ENCODE measurements at regions not wholly inside any gene's neighbourhood (a gene's known extent, or its start where the extent isn't known, plus 50 kb on each side); places are given as distances from the start of the nearest gene placed in this dataset.
A peak's percentile ranks its signal among the peaks of the same experiment; 100 is the strongest.

DNA sequence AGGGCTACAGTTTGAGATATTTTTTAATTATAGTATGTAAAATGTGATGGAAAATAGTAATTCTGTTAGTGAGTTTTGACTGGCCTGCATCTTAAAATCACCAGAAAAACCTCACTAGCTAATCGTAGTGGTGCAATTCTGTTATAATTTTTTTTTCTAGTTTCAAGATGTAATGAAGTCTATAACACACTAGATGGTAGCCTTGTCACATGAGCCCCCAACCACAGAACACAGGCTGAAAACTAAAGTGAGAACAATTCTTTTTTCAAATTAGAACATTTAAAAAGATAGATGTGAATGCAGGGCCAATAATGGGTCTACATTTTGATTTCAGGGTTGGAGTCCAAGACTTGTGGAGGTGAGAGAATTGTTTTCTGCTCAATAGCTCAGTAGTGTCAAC, 83.3 kb upstream of the KCNH8 start:
- TF ChIP-seq, protein P1, sequence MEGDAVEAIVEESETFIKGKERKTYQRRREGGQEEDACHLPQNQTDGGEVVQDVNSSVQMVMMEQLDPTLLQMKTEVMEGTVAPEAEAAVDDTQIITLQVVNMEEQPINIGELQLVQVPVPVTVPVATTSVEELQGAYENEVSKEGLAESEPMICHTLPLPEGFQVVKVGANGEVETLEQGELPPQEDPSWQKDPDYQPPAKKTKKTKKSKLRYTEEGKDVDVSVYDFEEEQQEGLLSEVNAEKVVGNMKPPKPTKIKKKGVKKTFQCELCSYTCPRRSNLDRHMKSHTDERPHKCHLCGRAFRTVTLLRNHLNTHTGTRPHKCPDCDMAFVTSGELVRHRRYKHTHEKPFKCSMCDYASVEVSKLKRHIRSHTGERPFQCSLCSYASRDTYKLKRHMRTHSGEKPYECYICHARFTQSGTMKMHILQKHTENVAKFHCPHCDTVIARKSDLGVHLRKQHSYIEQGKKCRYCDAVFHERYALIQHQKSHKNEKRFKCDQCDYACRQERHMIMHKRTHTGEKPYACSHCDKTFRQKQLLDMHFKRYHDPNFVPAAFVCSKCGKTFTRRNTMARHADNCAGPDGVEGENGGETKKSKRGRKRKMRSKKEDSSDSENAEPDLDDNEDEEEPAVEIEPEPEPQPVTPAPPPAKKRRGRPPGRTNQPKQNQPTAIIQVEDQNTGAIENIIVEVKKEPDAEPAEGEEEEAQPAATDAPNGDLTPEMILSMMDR (IDR thresholded peaks at IDR 0.05; ENCODE audit: control extremely low read depth, extremely low read depth, low read depth, missing control alignments): peak; percentile 36

DNA sequence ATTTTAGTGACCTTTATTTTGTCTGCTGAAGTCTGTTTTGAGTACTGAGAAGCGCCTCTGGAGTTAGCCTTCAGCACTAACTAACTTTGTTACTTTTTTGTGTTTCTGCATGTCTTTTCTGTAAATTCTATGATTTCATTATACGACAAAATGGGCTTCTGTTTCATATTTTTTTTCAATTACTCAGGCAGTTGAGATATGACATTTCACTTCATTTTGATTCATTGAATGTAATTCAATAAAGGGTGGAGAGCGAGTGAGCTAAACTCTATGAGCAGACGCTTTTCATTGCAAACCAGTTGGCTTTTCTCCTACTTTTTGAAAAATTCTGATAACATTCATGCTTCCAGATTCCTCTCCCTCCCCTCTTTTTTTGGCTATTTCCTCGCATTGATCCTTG, 84.4 kb upstream of the KCNH8 start:
- ChIA-PET POLR2A (no interaction called here), CTCF (interaction anchor here (1.7 to 2.1 kb wide), 2 partner anchors 9 to 10 kb away, joined by 5 to 6 read pairs; no protein-coding TSS in a partner anchor)
- no peak for DNase-seq (ENCODE audit: extremely low spot score)
- TF ChIP-seq, protein P1 (IDR thresholded peaks at IDR 0.05; ENCODE audit: control extremely low read depth, extremely low read depth, low read depth, missing control alignments): no peak

More for the DNA sequence above, 83.3 kb upstream of the KCNH8 start:
- POLR2A ChIA-PET: no interaction called here
- no peak for DNase-seq (ENCODE audit: extremely low spot score)
- CTCF ChIA-PET: interaction anchor here (1.4 kb wide), 1 partner anchor 802 kb away, joined by 9 read pairs; no protein-coding TSS in a partner anchor

DNA sequence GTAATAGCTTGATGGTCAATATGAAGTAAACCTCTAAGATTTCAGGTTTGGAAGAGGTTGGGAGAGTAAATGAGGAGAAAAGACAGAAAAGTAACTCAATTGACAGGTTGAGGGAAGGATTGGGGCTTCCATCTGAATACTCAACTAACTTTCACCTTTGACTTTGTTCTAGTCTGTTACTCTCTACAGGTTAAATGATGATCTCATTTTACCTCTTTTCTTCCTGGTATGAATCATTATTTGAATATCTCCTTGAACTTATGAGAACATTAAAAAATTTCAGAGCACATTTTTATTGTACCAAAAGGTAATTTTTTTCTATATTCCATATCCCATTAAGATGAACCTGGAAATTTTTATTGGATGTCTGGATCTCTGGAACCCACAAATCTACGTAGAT, 87.9 kb upstream of the KCNH8 start:
- TF ChIP-seq, protein P1 (IDR thresholded peaks at IDR 0.05; ENCODE audit: control extremely low read depth, extremely low read depth, low read depth, missing control alignments): no peak
- CTCF ChIA-PET: no interaction called here
- DNase-seq (ENCODE audit: extremely low spot score): no peak
- POLR2A ChIA-PET: no interaction called here

GRCh38 chr3:19052874-19053273, 95.4 kb upstream of the KCNH8 start:
- TF ChIP-seq, protein P1 (IDR thresholded peaks at IDR 0.05; ENCODE audit: control extremely low read depth, extremely low read depth, low read depth, missing control alignments): no peak
- CTCF ChIA-PET: interaction anchor here (1.4 to 2.6 kb wide), 2 partner anchors 10 to 46 kb away, joined by 3 to 6 read pairs; no protein-coding TSS in a partner anchor
- no peak for DNase-seq (ENCODE audit: extremely low spot score)
- POLR2A ChIA-PET: no interaction called here

- no peak for DNase-seq (ENCODE audit: extremely low spot score)
- ChIA-PET CTCF (interaction anchor here (0.7 to 1.2 kb wide), 4 partner anchors 10 to 820 kb away, joined by 3 read pairs; no protein-coding TSS in a partner anchor), POLR2A (no interaction called here)
- TF ChIP-seq, protein P1 (IDR thresholded peaks at IDR 0.05; ENCODE audit: control extremely low read depth, extremely low read depth, low read depth, missing control alignments): peak; percentile 22
These were observed 101.9 kb upstream of the KCNH8 start for GRCh38 chr3:19046440-19046839.

DNA sequence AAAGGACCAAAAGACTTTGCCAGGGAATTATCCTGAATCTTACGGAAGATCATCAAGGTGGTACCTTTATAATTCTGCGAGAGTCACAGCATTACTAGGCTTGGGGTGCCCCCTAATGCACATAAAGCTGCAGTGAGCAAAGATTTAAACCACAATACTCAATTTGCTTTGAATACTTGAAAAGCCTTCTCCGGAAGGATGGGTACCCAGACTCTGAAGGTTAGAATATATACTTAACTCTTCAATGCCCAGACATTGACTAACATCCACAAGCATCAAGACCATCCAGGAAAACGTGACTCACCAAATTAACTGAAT, 117.8 kb upstream of the KCNH8 start:
- TF ChIP-seq, protein P1 (IDR thresholded peaks at IDR 0.05; ENCODE audit: control extremely low read depth, extremely low read depth, low read depth, missing control alignments): no peak
- ChIA-PET POLR2A (no interaction called here), CTCF (interaction anchor here (1.4 kb wide), 1 partner anchor 9 kb away, joined by 3 read pairs; no protein-coding TSS in a partner anchor)
- DNase-seq (ENCODE audit: extremely low spot score): no peak

Measured in GM10248 (cell line).